ENCODE measurements at regions not wholly inside any gene's neighbourhood (a gene's known extent, or its start where the extent isn't known, plus 50 kb on each side); places are given as distances from the start of the nearest gene placed in this dataset.

DNA sequence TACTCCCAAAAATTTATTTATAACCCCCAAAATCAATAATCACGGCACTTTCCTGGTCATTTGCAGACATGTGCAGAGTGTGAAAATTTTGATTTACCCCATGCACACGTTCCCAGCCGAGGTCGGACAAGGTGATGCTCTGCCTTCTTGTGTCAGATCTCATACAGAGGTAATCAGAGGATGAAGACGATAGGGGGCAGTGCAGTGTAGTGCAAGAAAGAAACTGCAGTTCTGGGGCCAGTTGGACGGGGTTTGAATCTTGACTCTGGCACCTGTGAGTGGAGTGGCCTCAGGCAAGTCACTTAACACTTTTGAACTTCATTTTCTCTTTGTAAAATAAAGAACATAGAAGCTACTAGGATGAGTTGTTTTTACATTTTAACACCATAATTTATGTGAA lies 88.4 kb downstream of the FRMPD3 start:
- no peak for TF ChIP-seq POLR2A (IDR thresholded peaks at IDR 0.05)
- TF ChIP-seq, protein P1, sequence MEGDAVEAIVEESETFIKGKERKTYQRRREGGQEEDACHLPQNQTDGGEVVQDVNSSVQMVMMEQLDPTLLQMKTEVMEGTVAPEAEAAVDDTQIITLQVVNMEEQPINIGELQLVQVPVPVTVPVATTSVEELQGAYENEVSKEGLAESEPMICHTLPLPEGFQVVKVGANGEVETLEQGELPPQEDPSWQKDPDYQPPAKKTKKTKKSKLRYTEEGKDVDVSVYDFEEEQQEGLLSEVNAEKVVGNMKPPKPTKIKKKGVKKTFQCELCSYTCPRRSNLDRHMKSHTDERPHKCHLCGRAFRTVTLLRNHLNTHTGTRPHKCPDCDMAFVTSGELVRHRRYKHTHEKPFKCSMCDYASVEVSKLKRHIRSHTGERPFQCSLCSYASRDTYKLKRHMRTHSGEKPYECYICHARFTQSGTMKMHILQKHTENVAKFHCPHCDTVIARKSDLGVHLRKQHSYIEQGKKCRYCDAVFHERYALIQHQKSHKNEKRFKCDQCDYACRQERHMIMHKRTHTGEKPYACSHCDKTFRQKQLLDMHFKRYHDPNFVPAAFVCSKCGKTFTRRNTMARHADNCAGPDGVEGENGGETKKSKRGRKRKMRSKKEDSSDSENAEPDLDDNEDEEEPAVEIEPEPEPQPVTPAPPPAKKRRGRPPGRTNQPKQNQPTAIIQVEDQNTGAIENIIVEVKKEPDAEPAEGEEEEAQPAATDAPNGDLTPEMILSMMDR (IDR thresholded peaks at IDR 0.05): peak in 1 of 3 experiments; percentile 17
